MM.1S (cell line): ENCODE measurements at regions not wholly inside any gene's neighbourhood (a gene's known extent, or its start where the extent isn't known, plus 50 kb on each side); places are given as distances from the start of the nearest gene placed in this dataset.

Experiments used
- EZH2 ChIP-seq: fragments of 300-600 bp; sonication (generic); optimal IDR thresholded peaks from 2 replicates; pipeline ENCODE3; 2017; ENCODE audit warnings: low read depth, mild to moderate bottlenecking, antibody characterized with exemption, low read length, mixed read lengths
- EZH2phosphoT487 ChIP-seq: fragments of 300-600 bp; sonication (generic); IDR thresholded peaks from 2 replicates; pipeline ENCODE4 v1.6.1; 2018; ENCODE audit warnings: antibody characterized with exemption, low read length
- TF ChIP-seq, protein P1 (sequence below): fragments of 300-600 bp; sonication (generic); IDR thresholded peaks from 2 replicates; pipeline ENCODE4 v1.5.1; 2016; ENCODE audit warnings: antibody characterized with exemption, low read length, mixed read lengths

DNA sequence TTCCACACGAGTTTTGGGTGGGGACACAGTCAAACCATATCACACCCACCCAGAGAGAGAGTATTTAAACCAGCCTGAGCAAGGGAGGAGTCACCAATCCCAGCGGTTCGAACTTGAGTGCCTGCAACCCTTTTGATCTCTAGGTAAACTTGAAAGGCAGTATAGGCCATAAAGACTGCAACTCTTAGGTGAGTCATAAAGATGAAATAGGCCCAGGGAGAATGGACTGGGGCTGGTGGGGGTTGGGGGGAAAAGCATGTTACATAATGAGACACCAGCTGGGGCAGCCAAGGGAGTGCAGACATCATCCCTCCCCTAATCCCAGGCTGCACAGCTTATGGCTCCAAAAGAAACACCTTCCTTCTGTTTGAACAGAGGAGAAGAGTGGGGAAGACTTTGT is 99.8 kb upstream of the LHX8 start:
- TF ChIP-seq, protein P1, sequence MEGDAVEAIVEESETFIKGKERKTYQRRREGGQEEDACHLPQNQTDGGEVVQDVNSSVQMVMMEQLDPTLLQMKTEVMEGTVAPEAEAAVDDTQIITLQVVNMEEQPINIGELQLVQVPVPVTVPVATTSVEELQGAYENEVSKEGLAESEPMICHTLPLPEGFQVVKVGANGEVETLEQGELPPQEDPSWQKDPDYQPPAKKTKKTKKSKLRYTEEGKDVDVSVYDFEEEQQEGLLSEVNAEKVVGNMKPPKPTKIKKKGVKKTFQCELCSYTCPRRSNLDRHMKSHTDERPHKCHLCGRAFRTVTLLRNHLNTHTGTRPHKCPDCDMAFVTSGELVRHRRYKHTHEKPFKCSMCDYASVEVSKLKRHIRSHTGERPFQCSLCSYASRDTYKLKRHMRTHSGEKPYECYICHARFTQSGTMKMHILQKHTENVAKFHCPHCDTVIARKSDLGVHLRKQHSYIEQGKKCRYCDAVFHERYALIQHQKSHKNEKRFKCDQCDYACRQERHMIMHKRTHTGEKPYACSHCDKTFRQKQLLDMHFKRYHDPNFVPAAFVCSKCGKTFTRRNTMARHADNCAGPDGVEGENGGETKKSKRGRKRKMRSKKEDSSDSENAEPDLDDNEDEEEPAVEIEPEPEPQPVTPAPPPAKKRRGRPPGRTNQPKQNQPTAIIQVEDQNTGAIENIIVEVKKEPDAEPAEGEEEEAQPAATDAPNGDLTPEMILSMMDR: no peak
- no peak for TF ChIP-seq EZH2phosphoT487
- TF ChIP-seq EZH2: no peak
